Mesothelial cell of epicardium (in vitro differentiated cells): ENCODE measurements at regions not wholly inside any gene's neighbourhood (a gene's known extent, or its start where the extent isn't known, plus 50 kb on each side); places are given as distances from the start of the nearest gene placed in this dataset.

Source experiments
- DNase-seq, 2 experiments: peaks; one replicate each; pipeline ENCODE4 v3.0.0; 2021; ENCODE audit warnings: low spot score in 2 of 2; ENCODE audit not compliant: unreplicated experiment in 2 of 2
- H3K27ac Mint-ChIP-seq: 2 replicates; pipeline ENCODE4 v1.8.0; 2021; ENCODE audit warnings: mixed read lengths
- H3K27me3 Mint-ChIP-seq: 2 replicates; pipeline ENCODE4 v1.8.0; 2021; ENCODE audit warnings: low read depth, mixed read lengths
- H3K36me3 Mint-ChIP-seq: 2 replicates; pipeline ENCODE4 v1.8.0; 2021; ENCODE audit warnings: mixed read lengths
- H3K4me1 Mint-ChIP-seq: 2 replicates; pipeline ENCODE4 v1.8.0; 2021; ENCODE audit warnings: mixed read lengths
- H3K4me3 Mint-ChIP-seq: 2 replicates; pipeline ENCODE4 v1.8.0; 2021; ENCODE audit warnings: mild to moderate bottlenecking, moderate library complexity, mixed read lengths
- H3K9me3 Mint-ChIP-seq: 2 replicates; pipeline ENCODE4 v1.8.0; 2021; ENCODE audit warnings: mixed read lengths
- TF ChIP-seq, protein P1 (sequence below): fragments of 200-600 bp; sonication (generic); IDR thresholded peaks from one replicate; pipeline ENCODE4 v1.5.0; 2021; ENCODE audit warnings: antibody characterized with exemption; ENCODE audit not compliant: unreplicated experiment

DNA sequence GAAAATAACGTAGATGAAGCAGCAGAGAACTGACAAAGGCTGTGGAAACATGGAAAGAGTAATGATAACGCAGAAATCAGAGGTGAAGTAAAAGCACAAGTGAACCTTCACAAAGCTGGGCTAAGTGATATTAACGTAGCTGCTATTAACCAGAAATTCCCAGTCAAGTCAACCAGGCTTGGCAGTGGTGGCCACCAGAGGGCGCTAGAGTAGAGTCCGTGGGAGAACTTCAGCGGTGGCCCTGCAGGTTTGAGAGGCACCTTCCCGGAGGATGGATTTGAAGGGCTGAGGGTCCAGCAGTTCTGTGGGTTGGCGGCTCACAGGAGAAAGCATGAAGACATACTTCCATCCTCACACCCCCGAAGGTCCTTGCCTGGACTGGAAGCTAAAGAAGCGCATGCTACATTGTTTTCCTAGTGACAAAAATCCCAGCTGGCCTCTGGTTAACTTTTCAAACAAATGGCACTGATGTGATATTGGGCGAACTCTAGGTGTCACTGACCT is 81.7 kb upstream of the ZNF648 start:
- Mint-ChIP-seq H3K4me1 (peaks cover 34% of the 10 kb centered on the region), H3K27me3 (no peaks in the 10 kb centered on the region), H3K36me3 (no peaks in the 10 kb centered on the region), H3K27ac (peak overlapping the region; percentile 65), H3K9me3 (no peaks in the 10 kb centered on the region), H3K4me3 (no peak overlapping the region)
- TF ChIP-seq, protein P1, sequence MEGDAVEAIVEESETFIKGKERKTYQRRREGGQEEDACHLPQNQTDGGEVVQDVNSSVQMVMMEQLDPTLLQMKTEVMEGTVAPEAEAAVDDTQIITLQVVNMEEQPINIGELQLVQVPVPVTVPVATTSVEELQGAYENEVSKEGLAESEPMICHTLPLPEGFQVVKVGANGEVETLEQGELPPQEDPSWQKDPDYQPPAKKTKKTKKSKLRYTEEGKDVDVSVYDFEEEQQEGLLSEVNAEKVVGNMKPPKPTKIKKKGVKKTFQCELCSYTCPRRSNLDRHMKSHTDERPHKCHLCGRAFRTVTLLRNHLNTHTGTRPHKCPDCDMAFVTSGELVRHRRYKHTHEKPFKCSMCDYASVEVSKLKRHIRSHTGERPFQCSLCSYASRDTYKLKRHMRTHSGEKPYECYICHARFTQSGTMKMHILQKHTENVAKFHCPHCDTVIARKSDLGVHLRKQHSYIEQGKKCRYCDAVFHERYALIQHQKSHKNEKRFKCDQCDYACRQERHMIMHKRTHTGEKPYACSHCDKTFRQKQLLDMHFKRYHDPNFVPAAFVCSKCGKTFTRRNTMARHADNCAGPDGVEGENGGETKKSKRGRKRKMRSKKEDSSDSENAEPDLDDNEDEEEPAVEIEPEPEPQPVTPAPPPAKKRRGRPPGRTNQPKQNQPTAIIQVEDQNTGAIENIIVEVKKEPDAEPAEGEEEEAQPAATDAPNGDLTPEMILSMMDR, result peak; percentile 96
- peak; percentile 86 to 97 for DNase-seq

GRCh38 chr1:182142621-182143020 is 81.1 kb upstream of the ZNF648 start:
- Mint-ChIP-seq H3K4me3 (no peak overlapping the region), H3K9me3 (no peaks in the 10 kb centered on the region), H3K36me3 (no peaks in the 10 kb centered on the region), H3K4me1 (peaks cover 34% of the 10 kb centered on the region), H3K27me3 (no peaks in the 10 kb centered on the region), H3K27ac (no peak overlapping the region)
- TF ChIP-seq, protein P1, result no peak
- DNase-seq, result no peak

DNA sequence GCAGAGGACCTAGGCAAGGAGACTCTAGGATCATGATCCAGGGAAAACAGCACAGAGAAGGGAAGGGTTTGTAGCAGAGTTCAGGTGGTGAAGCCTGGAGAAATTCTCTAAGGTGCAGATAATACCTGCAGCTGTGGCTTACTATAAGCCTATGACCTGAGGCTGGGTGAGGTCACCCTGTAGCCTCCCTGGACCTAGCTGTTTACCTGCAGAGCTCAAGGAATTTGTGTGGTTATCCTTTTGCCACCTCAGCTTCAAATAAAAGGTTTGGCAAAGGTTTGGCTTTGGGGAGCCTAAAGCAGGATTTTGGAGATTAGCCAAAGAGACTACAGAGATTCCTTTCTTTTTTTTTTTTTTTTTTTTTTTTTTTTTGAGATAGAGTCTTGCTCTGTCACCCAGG is 79.5 kb upstream of the ZNF648 start:
- H3K9me3 Mint-ChIP-seq, result no peaks in the 10 kb centered on the region
- no peak for DNase-seq
- H3K27ac Mint-ChIP-seq, result no peak overlapping the region
- no peaks in the 10 kb centered on the region for H3K36me3 Mint-ChIP-seq
- H3K4me1 Mint-ChIP-seq, result peaks cover 45% of the 10 kb centered on the region
- no peaks in the 10 kb centered on the region for H3K27me3 Mint-ChIP-seq
- TF ChIP-seq, protein P1, result no peak
- no peak overlapping the region for H3K4me3 Mint-ChIP-seq

DNA sequence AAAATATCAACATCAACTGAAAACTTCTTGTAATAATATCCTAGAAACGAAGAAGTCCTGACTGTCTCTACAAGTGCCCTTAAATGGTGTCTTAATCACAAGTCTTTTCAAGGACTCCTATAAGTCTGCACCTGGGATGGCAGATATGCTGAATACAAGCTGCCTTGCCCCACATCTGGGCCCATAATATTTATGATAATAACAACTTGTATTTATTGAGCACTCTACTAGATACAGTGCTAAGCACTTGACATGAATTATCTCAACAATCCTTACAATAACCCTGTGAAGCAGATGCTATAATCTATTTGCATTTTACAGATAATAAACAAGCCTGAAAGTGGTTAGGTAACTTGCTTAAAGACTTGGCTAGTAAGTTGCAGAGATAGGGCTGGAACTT is 78.0 kb upstream of the ZNF648 start:
- H3K4me1 Mint-ChIP-seq, result peaks cover 31% of the 10 kb centered on the region
- no peak overlapping the region for H3K27ac Mint-ChIP-seq
- H3K36me3 Mint-ChIP-seq, result no peaks in the 10 kb centered on the region
- DNase-seq, result no peak
- H3K9me3 Mint-ChIP-seq, result peaks cover 2% of the 10 kb centered on the region
- H3K4me3 Mint-ChIP-seq, result no peak overlapping the region
- TF ChIP-seq, protein P1, result no peak
- H3K27me3 Mint-ChIP-seq, result no peaks in the 10 kb centered on the region

DNA sequence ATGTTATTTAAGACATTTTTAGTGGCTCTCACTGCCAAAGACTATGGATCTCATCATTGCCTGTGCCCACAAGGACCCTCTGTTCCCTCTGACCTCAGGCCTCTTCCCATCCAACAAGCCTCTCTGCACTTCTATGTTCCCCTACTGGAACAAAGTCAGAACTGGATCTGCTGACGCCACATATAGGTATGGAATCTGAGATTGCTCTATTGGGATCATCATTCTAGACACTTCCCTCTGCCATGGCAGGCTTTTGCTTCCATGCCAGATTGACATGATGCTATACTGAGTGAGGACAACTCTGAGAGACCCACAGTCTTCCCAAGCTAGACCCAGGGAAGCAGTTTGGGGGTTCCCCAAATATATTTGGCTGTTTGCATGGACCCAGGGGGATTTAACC is 76.0 kb upstream of the ZNF648 start:
- H3K4me1 Mint-ChIP-seq, result peaks cover 15% of the 10 kb centered on the region
- no peak overlapping the region for H3K4me3 Mint-ChIP-seq
- H3K9me3 Mint-ChIP-seq, result peaks cover 10% of the 10 kb centered on the region
- DNase-seq, result no peak
- no peaks in the 10 kb centered on the region for H3K27me3 Mint-ChIP-seq
- H3K36me3 Mint-ChIP-seq, result no peaks in the 10 kb centered on the region
- TF ChIP-seq, protein P1, result no peak
- peak overlapping the region; percentile 75 for H3K27ac Mint-ChIP-seq

DNA sequence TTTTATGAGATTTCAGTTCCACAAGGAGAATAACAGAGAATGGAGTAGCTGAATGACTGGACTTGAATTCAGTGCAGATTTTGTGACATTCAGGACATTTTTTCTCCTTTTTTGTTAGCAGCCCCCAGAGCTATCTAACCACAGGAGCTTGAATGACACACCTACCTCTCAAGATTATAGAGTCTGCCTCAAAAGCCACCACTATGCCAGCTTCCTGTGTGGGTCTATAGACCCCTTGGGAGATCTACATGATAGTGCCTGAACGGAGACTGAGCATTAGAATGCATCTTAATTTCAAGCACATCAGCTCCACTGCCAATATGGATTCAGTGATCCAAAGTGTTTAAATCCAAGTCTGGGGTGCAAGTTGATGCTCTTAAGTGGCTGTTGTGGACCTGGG is 74.4 kb upstream of the ZNF648 start:
- TF ChIP-seq, protein P1, result no peak
- Mint-ChIP-seq H3K36me3 (no peaks in the 10 kb centered on the region), H3K27ac (no peak overlapping the region), H3K4me1 (peaks cover 15% of the 10 kb centered on the region), H3K4me3 (no peak overlapping the region), H3K27me3 (no peaks in the 10 kb centered on the region), H3K9me3 (peaks cover 10% of the 10 kb centered on the region)
- no peak for DNase-seq
